ENCODE measurements at regions not wholly inside any gene's neighbourhood (a gene's known extent, or its start where the extent isn't known, plus 50 kb on each side); places are given as distances from the start of the nearest gene placed in this dataset.

- no peak overlapping the region for H3K4me2 ChIP-seq (ENCODE audit: control insufficient read depth, extremely low read depth, insufficient read depth, low read depth, low read length)
- no peak overlapping the region for H3K27ac ChIP-seq (ENCODE audit: control insufficient read depth, insufficient read depth, low read length)
- H4K20me1 ChIP-seq (ENCODE audit: control insufficient read depth, extremely low read depth, insufficient read depth, low read length) = no peaks in the 10 kb centered on the region
- DNase-seq (ENCODE audit: low read depth, low spot score) = no peak
- no peaks in the 10 kb centered on the region for H3K36me3 ChIP-seq (ENCODE audit: control insufficient read depth in 2 of 2, extremely low read depth in 1 of 2, insufficient read depth in 2 of 2, low read length in 2 of 2)
- no peaks in the 10 kb centered on the region for H3K9me1 ChIP-seq (ENCODE audit: control insufficient read depth, extremely low read depth, insufficient read depth, low read length)
- dilution Hi-C loops (cut with MboI; ENCODE audit: extremely low pct_ligation_motif_present, low sequenced_read_pairs) = no loop called here
- H3K9ac ChIP-seq (ENCODE audit: control insufficient read depth, extremely low read depth, insufficient read depth, low read length) = no peak overlapping the region
- no peaks in the 10 kb centered on the region for H3K4me1 ChIP-seq (ENCODE audit: control insufficient read depth, extremely low read depth, insufficient read depth, low read length)
- H3K4me3 ChIP-seq (ENCODE audit: control insufficient read depth in 2 of 3, extremely low read depth in 1 of 3, insufficient read depth in 2 of 3, low read depth in 1 of 3, low read length in 3 of 3) = no peak overlapping the region
- no peaks in the 10 kb centered on the region for H3K9me3 ChIP-seq (ENCODE audit: control insufficient read depth, low read depth, low read length)
- H3K79me2 ChIP-seq (ENCODE audit: control insufficient read depth, insufficient read depth, low read length) = no peaks in the 10 kb centered on the region
- H3K27me3 ChIP-seq (ENCODE audit: control insufficient read depth, extremely low read depth, insufficient read depth, low read length) = no peaks in the 10 kb centered on the region
- H2AFZ ChIP-seq (ENCODE audit: control insufficient read depth, low read length) = no peak overlapping the region
- TF ChIP-seq EZH2 (IDR thresholded peaks at IDR 0.05; ENCODE audit: low read length) = no peak
- no peak for TF ChIP-seq CTCF (optimal IDR thresholded peaks at IDR 0.05 in 1 of 3, IDR thresholded peaks at IDR 0.05 in 1 of 3, conservative IDR thresholded peaks at IDR 0.05 in 1 of 3; ENCODE audit: extremely low read depth in 1 of 3, insufficient read depth in 2 of 3, low read length in 3 of 3)
- FAIRE-seq = no peak
These were observed 84.5 kb upstream of the ITGB1 start for GRCh38 chr10:33042565-33042964.

- Histone ChIP-seq H4K20me1 (ENCODE audit: control insufficient read depth, extremely low read depth, insufficient read depth, low read length) (no peaks in the 10 kb centered on the region), H3K27ac (ENCODE audit: control insufficient read depth, insufficient read depth, low read length) (no peak overlapping the region), H2AFZ (ENCODE audit: control insufficient read depth, low read length) (no peak overlapping the region), H3K9ac (ENCODE audit: control insufficient read depth, extremely low read depth, insufficient read depth, low read length) (no peak overlapping the region), H3K9me3 (ENCODE audit: control insufficient read depth, low read depth, low read length) (no peaks in the 10 kb centered on the region), H3K79me2 (ENCODE audit: control insufficient read depth, insufficient read depth, low read length) (no peaks in the 10 kb centered on the region), H3K9me1 (ENCODE audit: control insufficient read depth, extremely low read depth, insufficient read depth, low read length) (no peaks in the 10 kb centered on the region), H3K4me3 (ENCODE audit: control insufficient read depth in 2 of 3, extremely low read depth in 1 of 3, insufficient read depth in 2 of 3, low read depth in 1 of 3, low read length in 3 of 3) (no peak overlapping the region), H3K27me3 (ENCODE audit: control insufficient read depth, extremely low read depth, insufficient read depth, low read length) (no peaks in the 10 kb centered on the region), H3K4me2 (ENCODE audit: control insufficient read depth, extremely low read depth, insufficient read depth, low read depth, low read length) (no peak overlapping the region), H3K4me1 (ENCODE audit: control insufficient read depth, extremely low read depth, insufficient read depth, low read length) (no peaks in the 10 kb centered on the region), H3K36me3 (ENCODE audit: control insufficient read depth in 2 of 2, extremely low read depth in 1 of 2, insufficient read depth in 2 of 2, low read length in 2 of 2) (no peaks in the 10 kb centered on the region)
- TF ChIP-seq EZH2 (IDR thresholded peaks at IDR 0.05; ENCODE audit: low read length) (no peak), CTCF (optimal IDR thresholded peaks at IDR 0.05 in 1 of 3, IDR thresholded peaks at IDR 0.05 in 1 of 3, conservative IDR thresholded peaks at IDR 0.05 in 1 of 3; ENCODE audit: extremely low read depth in 1 of 3, insufficient read depth in 2 of 3, low read length in 3 of 3) (no peak)
- dilution Hi-C loops (cut with MboI; ENCODE audit: extremely low pct_ligation_motif_present, low sequenced_read_pairs) = no loop called here
- FAIRE-seq (no peak), DNase-seq (ENCODE audit: low read depth, low spot score) (no peak)
These were observed 83.9 kb upstream of the ITGB1 start for GRCh38 chr10:33041783-33042437.
